Epithelial cell of proximal tubule (primary cell): ENCODE measurements at regions not wholly inside any gene's neighbourhood (a gene's known extent, or its start where the extent isn't known, plus 50 kb on each side); places are given as distances from the start of the nearest gene placed in this dataset.

Experiments used
- DNase-seq: peaks from one replicate; pipeline ENCODE4 v3.0.0-alpha.2; 2011; ENCODE audit warnings: low read depth
- H3K4me3 ChIP-seq: 2 replicates; pipeline ENCODE4 v1.5.1; 2011; ENCODE audit warnings: low read depth, mild to moderate bottlenecking, low read length
- TF ChIP-seq, protein P1 (sequence below): conservative IDR thresholded peaks from 2 replicates; pipeline ENCODE4 v1.5.1; 2012; ENCODE audit warnings: low read depth, mild to moderate bottlenecking, low read length

DNA sequence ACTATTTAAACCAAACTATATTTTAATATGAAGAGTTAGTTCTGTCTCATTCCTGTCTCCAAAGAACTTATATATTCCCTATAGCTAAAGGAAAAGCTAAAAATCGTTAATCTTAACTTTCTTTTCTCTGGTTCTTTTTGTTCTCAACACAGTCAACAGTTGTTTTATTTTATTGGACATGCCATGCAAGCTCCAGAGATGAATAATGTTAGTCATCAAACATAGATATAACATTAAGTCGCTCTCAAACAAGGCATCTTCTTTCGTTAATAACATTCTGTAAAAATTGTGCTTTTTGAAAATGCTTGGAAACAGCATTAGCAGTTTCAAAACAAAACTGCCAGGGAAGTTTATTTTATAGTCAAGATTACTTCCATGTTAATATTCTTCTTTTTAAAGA lies 117.9 kb upstream of the GPM6A start:
- no peak overlapping the region for H3K4me3 ChIP-seq
- no peak for DNase-seq
- TF ChIP-seq, protein P1, sequence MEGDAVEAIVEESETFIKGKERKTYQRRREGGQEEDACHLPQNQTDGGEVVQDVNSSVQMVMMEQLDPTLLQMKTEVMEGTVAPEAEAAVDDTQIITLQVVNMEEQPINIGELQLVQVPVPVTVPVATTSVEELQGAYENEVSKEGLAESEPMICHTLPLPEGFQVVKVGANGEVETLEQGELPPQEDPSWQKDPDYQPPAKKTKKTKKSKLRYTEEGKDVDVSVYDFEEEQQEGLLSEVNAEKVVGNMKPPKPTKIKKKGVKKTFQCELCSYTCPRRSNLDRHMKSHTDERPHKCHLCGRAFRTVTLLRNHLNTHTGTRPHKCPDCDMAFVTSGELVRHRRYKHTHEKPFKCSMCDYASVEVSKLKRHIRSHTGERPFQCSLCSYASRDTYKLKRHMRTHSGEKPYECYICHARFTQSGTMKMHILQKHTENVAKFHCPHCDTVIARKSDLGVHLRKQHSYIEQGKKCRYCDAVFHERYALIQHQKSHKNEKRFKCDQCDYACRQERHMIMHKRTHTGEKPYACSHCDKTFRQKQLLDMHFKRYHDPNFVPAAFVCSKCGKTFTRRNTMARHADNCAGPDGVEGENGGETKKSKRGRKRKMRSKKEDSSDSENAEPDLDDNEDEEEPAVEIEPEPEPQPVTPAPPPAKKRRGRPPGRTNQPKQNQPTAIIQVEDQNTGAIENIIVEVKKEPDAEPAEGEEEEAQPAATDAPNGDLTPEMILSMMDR: no peak

DNA sequence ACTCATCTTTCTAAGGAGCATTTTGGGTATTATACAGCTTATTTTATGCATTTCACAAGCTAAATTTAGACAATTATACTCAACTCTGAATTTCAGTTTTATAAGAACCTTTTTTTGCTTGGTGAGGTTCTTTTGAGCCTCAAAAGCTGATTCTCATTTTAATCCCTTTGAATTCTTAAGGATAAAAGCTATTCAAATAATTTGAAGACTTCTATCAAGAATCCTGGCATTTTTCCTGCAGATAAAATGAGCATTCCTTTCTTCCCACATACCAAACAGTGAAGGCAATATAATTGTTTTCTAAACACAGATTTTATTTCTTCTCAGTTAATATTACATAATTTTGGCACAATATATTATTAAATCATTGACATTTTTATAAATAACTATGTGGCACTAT lies 118.4 kb upstream of the GPM6A start:
- no peak overlapping the region for H3K4me3 ChIP-seq
- TF ChIP-seq, protein P1: no peak
- DNase-seq: no peak

DNA sequence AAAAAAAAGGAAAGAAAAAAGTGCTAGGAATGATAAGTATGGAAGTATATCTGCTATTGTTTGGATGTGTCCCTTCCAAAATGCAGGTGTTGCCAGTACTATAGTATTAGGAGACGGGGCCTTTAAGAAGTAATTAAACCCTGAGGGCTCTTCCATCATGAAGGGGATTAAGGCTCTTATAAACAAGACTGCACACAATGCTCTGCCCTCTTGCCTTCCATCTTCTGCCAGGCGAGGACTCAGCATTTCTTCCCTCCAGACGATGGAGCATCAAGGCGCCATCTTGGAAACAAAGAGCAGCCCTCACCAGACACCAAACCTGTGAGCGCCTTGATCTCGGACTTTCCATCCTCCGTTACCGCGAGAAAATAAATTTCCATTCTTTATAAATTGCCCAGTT lies 120.1 kb upstream of the GPM6A start:
- DNase-seq: no peak
- TF ChIP-seq, protein P1: no peak
- no peak overlapping the region for H3K4me3 ChIP-seq

DNA sequence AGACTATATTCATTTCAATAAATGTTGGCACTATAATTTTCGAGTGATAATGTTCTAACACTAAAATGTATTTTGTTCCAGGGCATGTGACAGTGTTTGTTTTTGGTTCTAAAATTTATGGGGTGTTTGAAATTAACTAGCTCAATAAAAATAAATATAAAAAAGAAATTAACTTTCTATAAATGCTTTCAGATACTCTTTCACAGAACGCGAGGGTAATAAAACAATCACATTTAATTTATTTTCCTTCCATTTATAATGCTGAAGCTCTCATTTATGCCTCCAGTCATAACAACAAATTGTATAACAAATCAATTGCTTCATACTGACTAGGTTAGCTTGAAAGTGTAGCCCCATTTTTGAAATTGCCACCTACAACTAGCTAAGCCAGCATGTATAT lies 122.4 kb upstream of the GPM6A start:
- no peak overlapping the region for H3K4me3 ChIP-seq
- TF ChIP-seq, protein P1: no peak
- DNase-seq: no peak

DNA sequence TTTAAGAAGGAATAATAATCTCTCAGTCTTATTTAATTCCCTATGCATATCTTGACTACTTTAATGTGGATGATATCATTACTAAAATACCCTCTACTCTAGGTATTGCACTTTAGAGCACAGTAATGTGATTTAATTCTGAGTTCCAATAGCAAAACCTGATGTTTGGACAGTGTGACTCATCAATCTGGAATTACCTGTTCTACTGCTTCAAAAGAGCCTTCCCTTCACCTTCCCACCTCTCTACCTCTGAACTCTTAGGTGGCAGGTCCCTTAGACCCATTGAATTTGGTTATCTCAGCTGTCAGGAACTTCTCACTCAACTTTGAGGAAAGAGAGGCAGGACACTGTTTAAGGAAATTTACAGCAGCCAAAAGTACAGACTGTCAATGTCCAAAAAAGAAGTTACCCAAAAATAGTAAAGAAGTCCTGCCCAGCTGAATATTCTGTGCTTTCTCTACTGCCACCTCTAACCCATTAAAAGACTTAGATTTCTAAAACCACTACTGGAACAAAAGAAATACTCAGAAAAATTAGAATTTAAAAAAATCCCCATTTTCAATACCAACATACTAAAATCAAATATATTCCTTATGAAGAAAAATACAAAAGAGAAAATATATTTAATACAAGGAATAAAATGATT lies 123.1 kb upstream of the GPM6A start:
- DNase-seq: no peak
- TF ChIP-seq, protein P1: no peak
- H3K4me3 ChIP-seq: no peak overlapping the region

DNA sequence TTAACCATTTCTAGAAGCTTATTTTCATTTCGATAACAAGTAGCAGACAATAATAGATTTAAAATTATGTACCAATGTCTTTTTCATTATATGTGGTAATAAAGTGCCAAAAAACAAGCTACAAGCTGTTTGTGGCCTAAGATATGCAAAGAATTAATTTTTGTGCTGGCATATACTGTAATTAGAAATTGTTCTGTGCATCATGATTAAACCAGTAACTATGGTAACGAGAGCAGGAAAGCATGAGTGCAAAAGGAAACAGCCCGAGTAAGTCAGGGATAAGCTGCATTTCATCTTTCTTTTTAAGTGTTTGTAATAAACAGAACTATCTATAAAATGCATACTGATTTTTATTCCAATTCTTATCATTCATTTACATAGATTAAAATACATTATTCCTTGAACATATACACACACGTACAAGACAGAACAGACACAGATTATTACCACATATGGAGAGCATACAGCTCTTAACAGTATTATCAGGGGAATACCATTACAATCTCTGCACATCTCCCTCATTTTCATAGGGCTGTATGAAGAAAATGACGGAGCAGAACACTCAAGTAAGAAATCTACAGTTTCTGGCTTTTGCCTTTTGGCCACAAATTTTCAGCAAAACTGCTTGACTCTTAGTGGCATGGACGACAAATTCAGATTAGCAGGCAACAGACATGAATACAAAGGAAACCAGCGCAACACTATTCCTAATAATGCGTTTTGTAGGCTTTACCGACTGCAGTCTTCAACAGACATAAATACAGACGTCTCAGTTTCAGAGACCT lies 121.3 kb upstream of the WDR17 start:
- no peak overlapping the region for H3K4me3 ChIP-seq
- DNase-seq: no peak
- TF ChIP-seq, protein P1: no peak
